GM12878 (cell line): ENCODE measurements at regions not wholly inside any gene's neighbourhood (a gene's known extent, or its start where the extent isn't known, plus 50 kb on each side); places are given as distances from the start of the nearest gene placed in this dataset.

Experiments used
- ATAC-seq: fragments of 200-7000 bp; cut with Tn5 transposase; 3 replicates; pipeline ENCODE4 v1.9.1; 2020; ENCODE audit warnings: mild to moderate bottlenecking, moderate library complexity
- BruUV-seq: library from RNA; stranded (reverse); fragments of 400-500 nt; replicated peaks from 2 replicates; lab custom pipeline; 2021; lab: Mats Ljungman, UMichigan
- CTCF ChIA-PET: fragments of 300-600 bp; sonication (Branson Sonifier 250); formaldehyde crosslinking; extraction: SDS; loops from one replicate; lab custom pipeline; 2021; ENCODE audit warnings: inconsistent platforms; lab: Yijun Ruan, JAX
- POLR2A ChIA-PET: fragments of 350-600 bp; formaldehyde crosslinking; extraction: SDS; loops from one replicate; lab custom pipeline; 2021; ENCODE audit warnings: inconsistent platforms; lab: Charles Lee
- RAD21 ChIA-PET: fragments of 300-600 bp; sonication (Branson Sonifier 250); formaldehyde crosslinking; loops from one replicate; lab custom pipeline; 2023; ENCODE audit warnings: antibody characterized with exemption; ENCODE audit not compliant: unreplicated experiment; lab: Charles Lee
- SMC1A ChIA-PET: fragments of 300-600 bp; sonication (Branson Sonifier 250); formaldehyde crosslinking; loops from one replicate; lab custom pipeline; 2023; ENCODE audit not compliant: unreplicated experiment, uncharacterized antibody; lab: Charles Lee
- DNase-seq: peaks from one replicate; pipeline ENCODE4 v3.0.0-alpha.2; 2011; ENCODE audit warnings: low read depth, low spot score
- FAIRE-seq: peaks from 3 replicates; lab custom pipeline; 2011; peaks lifted over from hg19 to GRCh38; lab: Jason Lieb, UNC
- H2AFZ ChIP-seq: 2 replicates; pipeline ENCODE4 v1.6.0; 2011; ENCODE audit warnings: low read depth, low read length, control low read depth; ENCODE audit not compliant: control insufficient read depth
- H3K27ac ChIP-seq: 2 replicates; pipeline ENCODE4 v1.5.1; 2011; ENCODE audit warnings: control low read depth; ENCODE audit not compliant: control insufficient read depth, insufficient read depth
- H3K27me3 ChIP-seq, 2 experiments: replicated peaks in 1 of 2; 2 replicates each; pipeline versions ENCODE4 v1.6.0 to v1.6.1; 2011; ENCODE audit warnings: low read length in 1 of 2; ENCODE audit not compliant: control insufficient read depth in 2 of 2, insufficient read depth in 2 of 2
- H3K36me3 ChIP-seq, 2 experiments: 2 replicates each; pipeline ENCODE4 v1.5.1; 2011; ENCODE audit warnings: low read length in 1 of 2; ENCODE audit not compliant: control insufficient read depth in 2 of 2, insufficient read depth in 2 of 2
- H3K4me1 ChIP-seq: 2 replicates; pipeline ENCODE4 v1.6.1; 2011; ENCODE audit warnings: mild to moderate bottlenecking, low read length, moderate library complexity, mixed read lengths; ENCODE audit not compliant: control insufficient read depth, insufficient read depth
- H3K4me2 ChIP-seq: 2 replicates; pipeline ENCODE4 v1.6.0; 2011; ENCODE audit warnings: control low read depth; ENCODE audit not compliant: control insufficient read depth, insufficient read depth
- H3K4me3 ChIP-seq: fragments of 200-600 bp; sonication (generic); 2 replicates; pipeline ENCODE4 v1.5.1; 2016
- H3K79me2 ChIP-seq: 2 replicates; pipeline ENCODE4 v1.6.0; 2011; ENCODE audit warnings: low read length; ENCODE audit not compliant: control insufficient read depth, insufficient read depth
- H3K9ac ChIP-seq: 2 replicates; pipeline ENCODE4 v1.8.0; 2011; ENCODE audit warnings: low read length, control low read depth, mixed read lengths; ENCODE audit not compliant: control insufficient read depth, insufficient read depth
- H3K9me3 ChIP-seq: replicated peaks from 3 replicates; pipeline ENCODE4 v1.5.1; 2011; ENCODE audit warnings: mild to moderate bottlenecking, low read length; ENCODE audit not compliant: control insufficient read depth, insufficient read depth
- H4K20me1 ChIP-seq: 2 replicates; pipeline ENCODE4 v1.6.0; 2011; ENCODE audit not compliant: control insufficient read depth, insufficient read depth
- BCLAF1 ChIP-seq: fragments of 450-650 bp; IDR thresholded peaks from 2 replicates; pipeline ENCODE4 v1.6.1; 2017; ENCODE audit warnings: antibody characterized with exemption, mild to moderate bottlenecking, moderate library complexity
- BMI1 ChIP-seq: fragments of 450-650 bp; IDR thresholded peaks from 2 replicates; pipeline ENCODE4 v1.6.1; 2016; ENCODE audit warnings: mild to moderate bottlenecking, moderate library complexity, borderline replicate concordance
- JUNB ChIP-seq: IDR thresholded peaks from 2 replicates; pipeline ENCODE4 v1.6.1; 2016; ENCODE audit warnings: antibody characterized with exemption, mild to moderate bottlenecking
- NFYA ChIP-seq: IDR thresholded peaks from 2 replicates; pipeline ENCODE4 v1.6.1; 2011; ENCODE audit warnings: low read depth, mild to moderate bottlenecking, low read length, improper control_type of control experiment, borderline replicate concordance
- RUNX3 ChIP-seq: IDR thresholded peaks from 2 replicates; pipeline ENCODE4 v1.6.1; 2012; ENCODE audit warnings: low read length, inconsistent platforms
- ZSCAN29 ChIP-seq: fragments of 450-650 bp; IDR thresholded peaks from 2 replicates; pipeline ENCODE4 v1.6.1; 2017; ENCODE audit warnings: mild to moderate bottlenecking, moderate library complexity
- WGBS: methylation state at CpG from one replicate; pipeline ENCODE4 v1.1.6; 2016; ENCODE audit warnings: low lambda C conversion rate; ENCODE audit not compliant: insufficient replicate concordance, insufficient coverage; ENCODE audit errors: missing lambda C conversion rate; 5-methylcytosine and 5-hydroxymethylcytosine counted together
- in situ Hi-C: fragments of 300-500 bp; cut with MboI; formaldehyde crosslinking; loops from 9 replicates; pipeline ENCODE4 v1.14.3; 2018; ENCODE audit warnings: mixed read lengths
- intact Hi-C: fragments of 100-400 bp; cut with micrococcal nuclease; formaldehyde crosslinking; loops from one replicate; pipeline ENCODE4 v1.14.2; 2022; ENCODE audit not compliant: unreplicated experiment
- TF ChIP-seq, protein P1 (sequence below): fragments of 450-650 bp; formaldehyde crosslinking; IDR thresholded peaks from 2 replicates; pipeline ENCODE4 v1.4.0; 2022; ENCODE audit warnings: mild to moderate bottlenecking, moderate library complexity

DNA sequence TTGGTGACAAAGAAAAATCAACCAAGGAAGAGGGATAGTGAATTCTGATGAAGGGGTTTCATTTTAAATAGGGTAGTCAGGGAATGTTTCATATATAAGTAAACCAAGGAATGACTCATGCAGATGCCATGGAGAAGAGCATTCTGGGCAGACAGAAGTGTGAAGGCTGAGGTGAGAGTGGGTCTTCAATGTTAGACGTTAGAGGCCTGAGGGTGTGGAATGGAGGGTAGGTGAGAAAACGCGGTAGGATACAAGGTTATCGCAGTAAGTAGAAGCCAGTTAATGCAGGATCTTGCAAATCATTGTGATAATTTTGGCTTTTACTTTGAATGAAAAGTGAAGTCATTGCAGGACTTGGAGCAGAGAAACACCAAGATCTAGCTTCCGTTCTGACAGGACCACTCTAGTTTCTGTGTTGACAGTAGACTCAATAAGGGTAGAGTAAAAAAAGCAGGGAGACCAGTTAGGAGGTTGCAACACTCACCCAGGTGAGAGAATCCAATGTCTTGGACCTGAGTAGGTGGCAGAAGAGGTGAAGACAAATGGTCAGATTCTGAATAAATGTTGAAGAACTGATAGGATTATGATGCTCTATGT, 225.2 kb upstream of the TMTC4 start:
- Histone ChIP-seq H3K9ac (no peak overlapping the region), H4K20me1 (no peaks in the 10 kb centered on the region), H2AFZ (no peak overlapping the region), H3K4me2 (no peak overlapping the region)
- RAD21 ChIA-PET, result no interaction called here
- in situ Hi-C loops, result no loop called here
- BruUV-seq, result no TSS peak
- TF ChIP-seq NFYA (no peak), JUNB (peak; percentile 54)
- TF ChIP-seq, all 136 proteins: peak for 1
- Histone ChIP-seq H3K4me1 (no peaks in the 10 kb centered on the region), H3K79me2 (no peaks in the 10 kb centered on the region), H3K36me3 (no peaks in the 10 kb centered on the region), H3K9me3 (no peaks in the 10 kb centered on the region), H3K27ac (no peak overlapping the region), H3K4me3 (no peak overlapping the region), H3K27me3 (no peaks in the 10 kb centered on the region)
- WGBS, result 11% methylated on average over 5 of the region's 5 CpGs
- FAIRE-seq, result no peak
- SMC1A ChIA-PET, result no interaction called here
- intact Hi-C loops, result no loop called here
- no peak for DNase-seq
- ATAC-seq, result no peak
- POLR2A ChIA-PET, result no interaction called here
- CTCF ChIA-PET, result no interaction called here

DNA sequence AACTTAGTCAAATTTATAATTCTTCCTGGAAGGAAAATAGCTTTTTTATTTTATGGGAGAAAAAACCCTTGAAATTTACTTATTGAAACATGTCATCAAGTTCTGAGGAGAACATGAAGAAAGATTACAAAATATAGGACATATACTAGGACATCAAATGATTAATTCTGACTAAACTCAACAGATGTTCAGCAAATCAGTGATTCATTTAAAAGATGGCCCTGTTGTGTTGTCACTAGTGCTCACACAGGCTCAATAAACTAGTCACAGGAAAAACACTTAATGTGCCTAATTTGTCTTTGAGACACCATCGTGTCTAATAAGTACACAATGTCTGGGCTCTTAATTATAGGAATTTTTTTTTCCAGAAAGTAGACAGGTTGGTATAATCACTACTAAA, 223.8 kb upstream of the TMTC4 start:
- Histone ChIP-seq H3K4me3 (no peak overlapping the region), H3K4me2 (no peak overlapping the region), H3K9me3 (no peaks in the 10 kb centered on the region)
- WGBS, result 0% methylated on average over 1 of the region's 1 CpG
- SMC1A ChIA-PET, result interaction anchor here (1.1 to 1.9 kb wide), 2 partner anchors 12 to 15 kb away, joined by 3 to 5 read pairs; no protein-coding TSS in a partner anchor
- in situ Hi-C loops, result no loop called here
- no peak for DNase-seq
- no peak for ATAC-seq
- TF ChIP-seq BMI1 (no peak), ZSCAN29 (no peak), BCLAF1 (no peak), RUNX3 (no peak)
- TF ChIP-seq, protein P1, sequence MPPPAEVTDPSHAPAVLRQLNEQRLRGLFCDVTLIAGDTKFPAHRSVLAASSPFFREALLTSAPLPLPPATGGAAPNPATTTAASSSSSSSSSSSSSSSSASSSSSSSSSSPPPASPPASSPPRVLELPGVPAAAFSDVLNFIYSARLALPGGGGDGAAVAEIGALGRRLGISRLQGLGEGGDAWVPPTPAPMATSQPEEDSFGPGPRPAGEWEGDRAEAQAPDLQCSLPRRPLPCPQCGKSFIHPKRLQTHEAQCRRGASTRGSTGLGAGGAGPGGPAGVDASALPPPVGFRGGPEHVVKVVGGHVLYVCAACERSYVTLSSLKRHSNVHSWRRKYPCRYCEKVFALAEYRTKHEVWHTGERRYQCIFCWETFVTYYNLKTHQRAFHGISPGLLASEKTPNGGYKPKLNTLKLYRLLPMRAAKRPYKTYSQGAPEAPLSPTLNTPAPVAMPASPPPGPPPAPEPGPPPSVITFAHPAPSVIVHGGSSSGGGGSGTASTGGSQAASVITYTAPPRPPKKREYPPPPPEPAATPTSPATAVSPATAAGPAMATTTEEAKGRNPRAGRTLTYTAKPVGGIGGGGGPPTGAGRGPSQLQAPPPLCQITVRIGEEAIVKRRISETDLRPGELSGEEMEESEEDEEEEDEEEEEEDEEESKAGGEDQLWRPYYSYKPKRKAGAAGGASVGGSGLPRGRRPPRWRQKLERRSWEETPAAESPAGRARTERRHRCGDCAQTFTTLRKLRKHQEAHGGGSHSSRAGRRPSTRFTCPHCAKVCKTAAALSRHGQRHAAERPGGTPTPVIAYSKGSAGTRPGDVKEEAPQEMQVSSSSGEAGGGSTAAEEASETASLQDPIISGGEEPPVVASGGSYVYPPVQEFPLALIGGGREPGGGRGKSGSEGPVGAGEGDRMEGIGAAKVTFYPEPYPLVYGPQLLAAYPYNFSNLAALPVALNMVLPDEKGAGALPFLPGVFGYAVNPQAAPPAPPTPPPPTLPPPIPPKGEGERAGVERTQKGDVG (CRISPR knock-in tag), result no peak
- TF ChIP-seq, all 136 proteins: peak for 0
- H3K9ac ChIP-seq, result no peak overlapping the region
- no peaks in the 10 kb centered on the region for H4K20me1 ChIP-seq
- no TSS peak for BruUV-seq
- no peak for FAIRE-seq
- H3K4me1 ChIP-seq, result no peaks in the 10 kb centered on the region
- no peaks in the 10 kb centered on the region for H3K36me3 ChIP-seq
- H3K79me2 ChIP-seq, result no peaks in the 10 kb centered on the region
- no peak overlapping the region for H2AFZ ChIP-seq
- RAD21 ChIA-PET, result no interaction called here
- POLR2A ChIA-PET, result no interaction called here
- no peak overlapping the region for H3K27ac ChIP-seq
- intact Hi-C loops, result no loop called here
- H3K27me3 ChIP-seq, result no peaks in the 10 kb centered on the region; a peak in 1 of 4 replicates
- CTCF ChIA-PET, result no interaction called here
